Lower leg skin (tissue), 4 donors: ENCODE measurements at regions not wholly inside any gene's neighbourhood (a gene's known extent, or its start where the extent isn't known, plus 50 kb on each side); places are given as distances from the start of the nearest gene placed in this dataset.

Experiments
- DNase-seq, 2 donors: peaks; one replicate each; pipeline ENCODE4 v3.0.0-alpha.2; 2019; ENCODE audit warnings: low spot score in 2 of 2
- H3K4me3 ChIP-seq: fragments of 200-600 bp; sonication (generic); 2 replicates; pipeline ENCODE4 v1.5.1; 2017; ENCODE audit warnings: mild to moderate bottlenecking, low read depth; ENCODE audit not compliant: poor library complexity, severe bottlenecking
- CTCF ChIP-seq, 3 donors: fragments of 450-650 bp; IDR thresholded peaks; one replicate each; pipeline ENCODE4 v1.5.1; 2016; ENCODE audit warnings: antibody characterized with exemption in 3 of 3, mild to moderate bottlenecking in 3 of 3, moderate library complexity in 2 of 3
- POLR2A ChIP-seq, 2 donors: fragments of 450-650 bp; IDR thresholded peaks; one replicate each; pipeline ENCODE4 v1.6.1; 2016 to 2017; ENCODE audit warnings: antibody characterized with exemption in 2 of 2, mild to moderate bottlenecking in 1 of 2, moderate library complexity in 1 of 2
- WGBS, 2 donors: methylation state at CpG; one replicate each; pipeline ENCODE4 v1.1.5; 2018; 5-methylcytosine and 5-hydroxymethylcytosine counted together
- intact Hi-C: fragments of 100-400 bp; cut with DNase I; formaldehyde crosslinking; loops from one replicate; pipeline ENCODE4 v1.15.0; 2023; ENCODE audit warnings: low total_unique reads

- no peak overlapping the region for H3K4me3 ChIP-seq
- 75 to 84% methylated on average over 9 of the region's 9 CpGs for WGBS, 2 donors
- DNase-seq, result peak in 1 of 2 donors; percentile 68
- TF ChIP-seq POLR2A (IDR thresholded peaks at IDR 0.05), result no peak
- TF ChIP-seq CTCF (IDR thresholded peaks at IDR 0.05), result no peak
- intact Hi-C loops, result no loop called here
Observed at GRCh38 chr15:69661871-69662644, 209.4 kb downstream of the RPLP1 start.

GRCh38 chr15:69662645-69663000, 210.0 kb downstream of the RPLP1 start:
- no peak overlapping the region for H3K4me3 ChIP-seq
- 82 to 85% methylated on average over 4 of the region's 4 CpGs for WGBS, 2 donors
- TF ChIP-seq CTCF (IDR thresholded peaks at IDR 0.05) (no peak), POLR2A (IDR thresholded peaks at IDR 0.05) (no peak)

GRCh38 chr15:69663441-69663840, 210.8 kb downstream of the RPLP1 start:
- no peak overlapping the region for H3K4me3 ChIP-seq
- peak in 1 of 2 donors; percentile 3 for DNase-seq
- TF ChIP-seq POLR2A (IDR thresholded peaks at IDR 0.05), result no peak
- no peak for TF ChIP-seq CTCF (IDR thresholded peaks at IDR 0.05)
- intact Hi-C loops, result no loop called here

More at GRCh38 chr15:69662645-69663000, 210.0 kb downstream of the RPLP1 start:
- DNase-seq, result no peak
- intact Hi-C loops, result no loop called here

GRCh38 chr15:69663982-69664381, 211.4 kb downstream of the RPLP1 start:
- TF ChIP-seq POLR2A (IDR thresholded peaks at IDR 0.05), result no peak
- no peak for TF ChIP-seq CTCF (IDR thresholded peaks at IDR 0.05)
- intact Hi-C loops, result no loop called here
- H3K4me3 ChIP-seq, result no peak overlapping the region
- WGBS, 2 donors, result 54 to 57% methylated on average over 3 of the region's 3 CpGs
- peak in 1 of 2 donors; percentile 58 for DNase-seq

- H3K4me3 ChIP-seq, result no peak overlapping the region
- TF ChIP-seq POLR2A (IDR thresholded peaks at IDR 0.05) (no peak), CTCF (IDR thresholded peaks at IDR 0.05) (no peak)
- 57 to 60% methylated on average over 28 of the region's 28 CpGs for WGBS, 2 donors
- peak in 1 of 2 donors; percentile 81 for DNase-seq
- intact Hi-C loops, result no loop called here
Observed at GRCh38 chr15:69664572-69665571, 212.3 kb downstream of the RPLP1 start.
